ENCODE measurements at regions not wholly inside any gene's neighbourhood (a gene's known extent, or its start where the extent isn't known, plus 50 kb on each side); places are given as distances from the start of the nearest gene placed in this dataset.

DNA sequence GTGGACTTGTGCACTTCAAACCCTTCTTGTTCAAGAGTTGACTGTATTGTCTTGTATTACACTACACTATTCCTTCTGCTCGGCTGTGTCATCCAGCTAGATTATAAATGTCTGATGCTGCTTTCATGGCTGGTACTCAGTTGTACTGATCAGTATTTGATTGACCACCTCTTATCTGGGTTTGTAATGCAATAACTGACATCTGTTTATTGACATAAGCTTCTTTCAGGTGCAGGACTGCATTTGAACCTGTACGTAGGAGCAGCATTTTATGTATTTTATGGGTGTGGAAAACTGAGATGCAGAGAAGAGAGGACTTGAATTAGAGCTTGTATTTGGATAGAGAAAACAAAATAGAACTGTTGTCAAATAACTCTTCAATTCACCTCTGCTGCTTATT lies 309.2 kb downstream of the FGF9 start:
- no peaks in the 10 kb centered on the region for H3K36me3 ChIP-seq (ENCODE audit: control insufficient read depth in 4 of 4, insufficient read depth in 4 of 4, low read length in 3 of 4)
- no peaks in the 10 kb centered on the region for H3K4me1 ChIP-seq (ENCODE audit: control extremely low read depth in 1 of 4, control insufficient read depth in 4 of 4, insufficient read depth in 4 of 4, low read length in 3 of 4)
- H3K4me3 ChIP-seq (ENCODE audit: control insufficient read depth in 1 of 7, extremely low read depth in 1 of 7, insufficient read depth in 4 of 7, low read depth in 2 of 7, low read length in 6 of 7) = no peak overlapping the region
- WGBS (ENCODE audit: insufficient coverage) = 100% methylated on average over 1 of the region's 2 CpGs
- peaks cover 0 to 2% (median 0%) of the 10 kb centered on the region in 5 experiments for H3K27me3 ChIP-seq (replicated peaks in 2 of 5; ENCODE audit: control insufficient read depth in 4 of 5, insufficient read depth in 5 of 5, low read length in 4 of 5)
- ChIA-PET POLR2A (no interaction called here), CTCF (interaction anchor here (1.2 kb wide), 1 partner anchor 29 kb away, joined by 3 read pairs; no protein-coding TSS in a partner anchor)
- no peak for DNase-seq
- H3K9me3 ChIP-seq (ENCODE audit: control extremely low read depth in 1 of 5, control insufficient read depth in 4 of 5, insufficient read depth in 2 of 5, low read depth in 1 of 5, low read length in 4 of 5) = no peaks in the 10 kb centered on the region
- H3K27ac ChIP-seq (ENCODE audit: insufficient read depth in 1 of 2, low read depth in 1 of 2, low read length in 2 of 2, poor library complexity in 1 of 2, severe bottlenecking in 2 of 2) = no peak overlapping the region

- CTCF ChIA-PET = no interaction called here
These were observed 313.3 kb downstream of the FGF9 start for GRCh38 chr13:21984156-21984555.

GRCh38 chr13:21986602-21987001 lies 315.7 kb downstream of the FGF9 start:
- Histone ChIP-seq H3K9me3 (ENCODE audit: control extremely low read depth in 1 of 5, control insufficient read depth in 4 of 5, insufficient read depth in 2 of 5, low read depth in 1 of 5, low read length in 4 of 5) (no peaks in the 10 kb centered on the region), H3K27ac (ENCODE audit: insufficient read depth in 1 of 2, low read depth in 1 of 2, low read length in 2 of 2, poor library complexity in 1 of 2, severe bottlenecking in 2 of 2) (no peak overlapping the region), H3K4me3 (ENCODE audit: control insufficient read depth in 1 of 7, extremely low read depth in 1 of 7, insufficient read depth in 4 of 7, low read depth in 2 of 7, low read length in 6 of 7) (no peak overlapping the region), H3K27me3 (replicated peaks in 2 of 5; ENCODE audit: control insufficient read depth in 4 of 5, insufficient read depth in 5 of 5, low read length in 4 of 5) (no peaks in the 10 kb centered on the region), H3K36me3 (ENCODE audit: control insufficient read depth in 4 of 4, insufficient read depth in 4 of 4, low read length in 3 of 4) (no peaks in the 10 kb centered on the region), H3K4me1 (ENCODE audit: control extremely low read depth in 1 of 4, control insufficient read depth in 4 of 4, insufficient read depth in 4 of 4, low read length in 3 of 4) (no peaks in the 10 kb centered on the region)
- 95% methylated on average over 8 of the region's 10 CpGs for WGBS (ENCODE audit: insufficient coverage)
- ChIA-PET POLR2A (no interaction called here), CTCF (no interaction called here)
- no peak for DNase-seq

More at GRCh38 chr13:21984156-21984555, 313.3 kb downstream of the FGF9 start:
- no peaks in the 10 kb centered on the region for H3K4me1 ChIP-seq (ENCODE audit: control extremely low read depth in 1 of 4, control insufficient read depth in 4 of 4, insufficient read depth in 4 of 4, low read length in 3 of 4)
- no peaks in the 10 kb centered on the region for H3K36me3 ChIP-seq (ENCODE audit: control insufficient read depth in 4 of 4, insufficient read depth in 4 of 4, low read length in 3 of 4)
- 100% methylated on average over 1 of the region's 4 CpGs for WGBS (ENCODE audit: insufficient coverage)
- H3K4me3 ChIP-seq (ENCODE audit: control insufficient read depth in 1 of 7, extremely low read depth in 1 of 7, insufficient read depth in 4 of 7, low read depth in 2 of 7, low read length in 6 of 7) = no peak overlapping the region
- H3K9me3 ChIP-seq (ENCODE audit: control extremely low read depth in 1 of 5, control insufficient read depth in 4 of 5, insufficient read depth in 2 of 5, low read depth in 1 of 5, low read length in 4 of 5) = no peaks in the 10 kb centered on the region
- POLR2A ChIA-PET = no interaction called here
- no peak overlapping the region for H3K27ac ChIP-seq (ENCODE audit: insufficient read depth in 1 of 2, low read depth in 1 of 2, low read length in 2 of 2, poor library complexity in 1 of 2, severe bottlenecking in 2 of 2)
- no peaks in the 10 kb centered on the region for H3K27me3 ChIP-seq (replicated peaks in 2 of 5; ENCODE audit: control insufficient read depth in 4 of 5, insufficient read depth in 5 of 5, low read length in 4 of 5)
- DNase-seq = no peak

DNA sequence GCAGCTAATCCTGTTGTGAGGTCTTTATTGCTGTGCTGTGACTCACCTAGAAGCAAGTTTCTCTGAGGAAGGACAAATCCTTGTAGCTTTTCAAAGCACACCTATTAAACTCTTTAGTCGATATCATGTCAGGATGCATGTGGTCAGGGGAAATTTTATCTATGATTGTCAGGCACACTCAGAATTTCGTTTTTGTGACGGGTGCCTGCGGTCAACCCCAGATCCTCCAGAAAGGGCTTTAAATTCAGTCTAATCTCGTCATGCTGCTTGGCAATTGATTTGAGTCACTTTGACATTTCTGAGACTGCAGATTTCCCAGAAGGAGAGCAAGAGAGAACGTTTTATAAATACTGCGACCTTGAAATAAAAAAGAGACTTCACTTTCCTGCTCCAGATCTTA lies 316.9 kb downstream of the FGF9 start:
- Histone ChIP-seq H3K4me3 (ENCODE audit: control insufficient read depth in 1 of 7, extremely low read depth in 1 of 7, insufficient read depth in 4 of 7, low read depth in 2 of 7, low read length in 6 of 7) (no peak overlapping the region), H3K27me3 (replicated peaks in 2 of 5; ENCODE audit: control insufficient read depth in 4 of 5, insufficient read depth in 5 of 5, low read length in 4 of 5) (no peaks in the 10 kb centered on the region), H3K9me3 (ENCODE audit: control extremely low read depth in 1 of 5, control insufficient read depth in 4 of 5, insufficient read depth in 2 of 5, low read depth in 1 of 5, low read length in 4 of 5) (no peaks in the 10 kb centered on the region), H3K4me1 (ENCODE audit: control extremely low read depth in 1 of 4, control insufficient read depth in 4 of 4, insufficient read depth in 4 of 4, low read length in 3 of 4) (no peaks in the 10 kb centered on the region), H3K27ac (ENCODE audit: insufficient read depth in 1 of 2, low read depth in 1 of 2, low read length in 2 of 2, poor library complexity in 1 of 2, severe bottlenecking in 2 of 2) (no peak overlapping the region), H3K36me3 (ENCODE audit: control insufficient read depth in 4 of 4, insufficient read depth in 4 of 4, low read length in 3 of 4) (no peaks in the 10 kb centered on the region)
- POLR2A ChIA-PET = no interaction called here
- WGBS (ENCODE audit: insufficient coverage) = 79% methylated on average over 7 of the region's 7 CpGs
- peak; percentile 18 to 82 (median 73) for DNase-seq
- CTCF ChIA-PET = interaction anchor here (1.2 kb wide), 1 partner anchor 157 kb away, joined by 3 read pairs; no protein-coding TSS in a partner anchor

- no peaks in the 10 kb centered on the region for H3K36me3 ChIP-seq (ENCODE audit: control insufficient read depth in 4 of 4, insufficient read depth in 4 of 4, low read length in 3 of 4)
- DNase-seq = no peak
- POLR2A ChIA-PET = no interaction called here
- WGBS (ENCODE audit: insufficient coverage) = 96% methylated on average over 6 of the region's 7 CpGs
- no peak overlapping the region for H3K27ac ChIP-seq (ENCODE audit: insufficient read depth in 1 of 2, low read depth in 1 of 2, low read length in 2 of 2, poor library complexity in 1 of 2, severe bottlenecking in 2 of 2)
- no peaks in the 10 kb centered on the region for H3K9me3 ChIP-seq (ENCODE audit: control extremely low read depth in 1 of 5, control insufficient read depth in 4 of 5, insufficient read depth in 2 of 5, low read depth in 1 of 5, low read length in 4 of 5)
- H3K4me3 ChIP-seq (ENCODE audit: control insufficient read depth in 1 of 7, extremely low read depth in 1 of 7, insufficient read depth in 4 of 7, low read depth in 2 of 7, low read length in 6 of 7) = no peak overlapping the region
- H3K27me3 ChIP-seq (replicated peaks in 2 of 5; ENCODE audit: control insufficient read depth in 4 of 5, insufficient read depth in 5 of 5, low read length in 4 of 5) = no peaks in the 10 kb centered on the region
- CTCF ChIA-PET = interaction anchor here (1.2 kb wide), 1 partner anchor 156 kb away, joined by 3 read pairs; no protein-coding TSS in a partner anchor
- no peaks in the 10 kb centered on the region for H3K4me1 ChIP-seq (ENCODE audit: control extremely low read depth in 1 of 4, control insufficient read depth in 4 of 4, insufficient read depth in 4 of 4, low read length in 3 of 4)
These were observed 317.8 kb downstream of the FGF9 start for GRCh38 chr13:21988624-21989023.

DNA sequence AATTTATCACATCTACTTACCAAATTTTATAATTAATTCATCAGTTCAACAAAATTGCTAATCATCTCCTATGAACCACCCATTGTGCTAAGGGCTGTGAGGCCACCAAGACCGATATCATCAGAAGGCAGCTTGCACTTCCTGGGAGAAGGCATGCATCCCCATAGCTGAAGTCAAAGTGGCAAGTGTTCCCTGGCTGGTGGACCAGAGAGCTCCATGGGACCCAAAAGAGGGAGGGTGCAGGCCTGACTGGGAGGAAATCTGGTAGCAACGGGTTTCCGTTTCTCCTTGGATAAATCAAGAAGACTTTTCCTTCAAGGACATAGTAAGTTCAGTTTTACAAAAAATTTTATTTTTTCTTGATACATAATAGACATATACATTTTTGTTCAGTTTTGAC lies 325.2 kb downstream of the FGF9 start:
- Histone ChIP-seq H3K9me3 (ENCODE audit: control extremely low read depth in 1 of 5, control insufficient read depth in 4 of 5, insufficient read depth in 2 of 5, low read depth in 1 of 5, low read length in 4 of 5) (peaks cover 0 to 2% (median 0%) of the 10 kb centered on the region in 5 experiments), H3K27me3 (replicated peaks in 2 of 5; ENCODE audit: control insufficient read depth in 4 of 5, insufficient read depth in 5 of 5, low read length in 4 of 5) (peaks cover 0 to 5% (median 0%) of the 10 kb centered on the region in 5 experiments), H3K36me3 (ENCODE audit: control insufficient read depth in 4 of 4, insufficient read depth in 4 of 4, low read length in 3 of 4) (no peaks in the 10 kb centered on the region), H3K4me1 (ENCODE audit: control extremely low read depth in 1 of 4, control insufficient read depth in 4 of 4, insufficient read depth in 4 of 4, low read length in 3 of 4) (no peaks in the 10 kb centered on the region), H3K4me3 (ENCODE audit: control insufficient read depth in 1 of 7, extremely low read depth in 1 of 7, insufficient read depth in 4 of 7, low read depth in 2 of 7, low read length in 6 of 7) (no peak overlapping the region), H3K27ac (ENCODE audit: insufficient read depth in 1 of 2, low read depth in 1 of 2, low read length in 2 of 2, poor library complexity in 1 of 2, severe bottlenecking in 2 of 2) (no peak overlapping the region)
- DNase-seq = no peak
- ChIA-PET POLR2A (no interaction called here), CTCF (no interaction called here)
- WGBS (ENCODE audit: insufficient coverage) = 80% methylated on average over 1 of the region's 3 CpGs

DNA sequence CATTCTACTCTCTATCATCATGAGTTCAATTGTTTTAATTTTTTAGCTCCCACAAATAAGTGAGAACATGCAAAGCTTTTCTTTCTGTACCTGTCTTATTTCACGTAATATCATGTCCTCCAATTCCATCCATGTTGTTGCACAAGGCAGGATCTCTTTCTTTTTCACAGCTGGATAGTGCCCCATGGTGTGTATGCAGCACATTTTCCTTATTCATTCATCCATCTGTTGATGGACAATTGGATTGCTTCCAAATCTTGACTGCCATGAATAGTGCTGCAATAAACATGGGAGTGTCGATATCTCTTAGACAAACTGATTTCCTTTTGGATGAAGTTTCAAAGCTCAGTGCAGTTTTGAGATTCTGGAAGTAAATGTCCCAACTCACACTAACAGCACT lies 326.9 kb downstream of the FGF9 start:
- 94% methylated on average over 2 of the region's 2 CpGs for WGBS (ENCODE audit: insufficient coverage)
- Histone ChIP-seq H3K4me3 (ENCODE audit: control insufficient read depth in 1 of 7, extremely low read depth in 1 of 7, insufficient read depth in 4 of 7, low read depth in 2 of 7, low read length in 6 of 7) (no peak overlapping the region), H3K9me3 (ENCODE audit: control extremely low read depth in 1 of 5, control insufficient read depth in 4 of 5, insufficient read depth in 2 of 5, low read depth in 1 of 5, low read length in 4 of 5) (peaks cover 0 to 2% (median 0%) of the 10 kb centered on the region in 5 experiments), H3K27ac (ENCODE audit: insufficient read depth in 1 of 2, low read depth in 1 of 2, low read length in 2 of 2, poor library complexity in 1 of 2, severe bottlenecking in 2 of 2) (no peak overlapping the region), H3K4me1 (ENCODE audit: control extremely low read depth in 1 of 4, control insufficient read depth in 4 of 4, insufficient read depth in 4 of 4, low read length in 3 of 4) (no peaks in the 10 kb centered on the region), H3K36me3 (ENCODE audit: control insufficient read depth in 4 of 4, insufficient read depth in 4 of 4, low read length in 3 of 4) (no peaks in the 10 kb centered on the region), H3K27me3 (replicated peaks in 2 of 5; ENCODE audit: control insufficient read depth in 4 of 5, insufficient read depth in 5 of 5, low read length in 4 of 5) (peaks cover 0 to 5% (median 0%) of the 10 kb centered on the region in 5 experiments)
- ChIA-PET POLR2A (no interaction called here), CTCF (interaction anchor here (0.6 kb wide), 1 partner anchor 8 kb away, joined by 3 read pairs; no protein-coding TSS in a partner anchor)
- DNase-seq = no peak

Data from common myeloid progenitor, CD34-positive (primary cell).